ENCODE measurements at regions not wholly inside any gene's neighbourhood (a gene's known extent, or its start where the extent isn't known, plus 50 kb on each side); places are given as distances from the start of the nearest gene placed in this dataset.

GRCh38 chr13:80123945-80124344 lies 217.0 kb downstream of the SPRY2 start:
- DNase-seq = no peak

- no peak for DNase-seq
These were observed 219.9 kb downstream of the SPRY2 start for GRCh38 chr13:80121038-80121437.

GRCh38 chr13:80118506-80118905 lies 222.4 kb downstream of the SPRY2 start:
- no peak for DNase-seq

GRCh38 chr13:80118099-80118498 lies 222.8 kb downstream of the SPRY2 start:
- no peak for DNase-seq

- DNase-seq = no peak
These were observed 223.4 kb downstream of the SPRY2 start for GRCh38 chr13:80117515-80117914.

GRCh38 chr13:80116107-80116506 lies 224.8 kb downstream of the SPRY2 start:
- no peak for DNase-seq

GRCh38 chr13:80115616-80116015 lies 225.3 kb downstream of the SPRY2 start:
- DNase-seq = no peak

GRCh38 chr13:80113714-80114454 lies 227.0 kb downstream of the SPRY2 start:
- no peak for DNase-seq

GRCh38 chr13:80109303-80109702 lies 231.6 kb downstream of the SPRY2 start:
- no peak for DNase-seq

GRCh38 chr13:80105350-80105749 lies 235.6 kb downstream of the SPRY2 start:
- no peak for DNase-seq

- no peak for DNase-seq
These were observed 239.9 kb downstream of the SPRY2 start for GRCh38 chr13:80101040-80101439.

- DNase-seq = no peak
These were observed 240.3 kb downstream of the SPRY2 start for GRCh38 chr13:80100636-80101035.

- DNase-seq = no peak
These were observed 243.4 kb downstream of the SPRY2 start for GRCh38 chr13:80097561-80097960.

GRCh38 chr13:80096383-80096782 lies 244.5 kb downstream of the SPRY2 start:
- DNase-seq = no peak

- no peak for DNase-seq
These were observed 246.4 kb downstream of the SPRY2 start for GRCh38 chr13:80094526-80094925.

GRCh38 chr13:80093888-80094287 lies 247.0 kb downstream of the SPRY2 start:
- no peak for DNase-seq

- DNase-seq = no peak
These were observed 254.6 kb downstream of the SPRY2 start for GRCh38 chr13:80086304-80086721.

GRCh38 chr13:80083853-80084676 lies 256.9 kb downstream of the SPRY2 start:
- DNase-seq = no peak

GRCh38 chr13:80083081-80083852 lies 257.7 kb downstream of the SPRY2 start:
- no peak for DNase-seq

- DNase-seq = no peak
These were observed 258.4 kb downstream of the SPRY2 start for GRCh38 chr13:80082396-80083080.

- DNase-seq = no peak
These were observed 266.1 kb downstream of the SPRY2 start for GRCh38 chr13:80074811-80075210.

- DNase-seq = no peak
These were observed 266.7 kb downstream of the SPRY2 start for GRCh38 chr13:80074143-80074752.
